Neural progenitor cell (in vitro differentiated cells): ENCODE measurements at regions not wholly inside any gene's neighbourhood (a gene's known extent, or its start where the extent isn't known, plus 50 kb on each side); places are given as distances from the start of the nearest gene placed in this dataset.

Experiments used
- DNase-seq: peaks from one replicate; pipeline ENCODE4 v3.0.0-alpha.2; 2016; ENCODE audit warnings: low spot score
- H2AFZ ChIP-seq: fragments of 200-600 bp; sonication (generic); replicated peaks from 2 replicates; pipeline ENCODE4 v1.6.1; 2016; ENCODE audit warnings: antibody characterized with exemption
- H3F3A ChIP-seq: fragments of 200-600 bp; sonication (generic); 2 replicates; pipeline ENCODE4 v1.6.1; 2016; ENCODE audit warnings: antibody characterized with exemption, low read depth
- H3K27ac ChIP-seq: fragments of 200-600 bp; sonication (generic); 2 replicates; pipeline ENCODE4 v1.5.1; 2016; ENCODE audit warnings: mild to moderate bottlenecking
- H3K27me3 ChIP-seq: fragments of 200-600 bp; sonication (generic); 2 replicates; pipeline ENCODE4 v1.6.1; 2016; ENCODE audit warnings: mild to moderate bottlenecking, moderate library complexity
- H3K36me3 ChIP-seq: fragments of 200-600 bp; sonication (generic); 2 replicates; pipeline ENCODE4 v1.5.1; 2016
- H3K4me1 ChIP-seq: fragments of 200-600 bp; sonication (generic); 2 replicates; pipeline ENCODE4 v1.6.1; 2016; ENCODE audit warnings: mixed run types
- H3K4me2 ChIP-seq: fragments of 200-600 bp; sonication (generic); 2 replicates; pipeline ENCODE4 v1.6.1; 2016
- H3K4me3 ChIP-seq: fragments of 200-600 bp; sonication (generic); 2 replicates; pipeline ENCODE4 v1.5.1; 2016
- H3K79me2 ChIP-seq: fragments of 200-600 bp; sonication (generic); 2 replicates; pipeline ENCODE4 v1.6.1; 2016; ENCODE audit warnings: low read depth
- H3K9ac ChIP-seq: fragments of 200-600 bp; sonication (generic); 2 replicates; pipeline ENCODE4 v1.6.1; 2016
- H3K9me3 ChIP-seq: fragments of 200-600 bp; sonication (generic); 2 replicates; pipeline ENCODE4 v1.5.1; 2016; ENCODE audit warnings: low read depth
- H4K20me1 ChIP-seq: fragments of 200-600 bp; sonication (generic); 2 replicates; pipeline ENCODE4 v1.6.1; 2016; ENCODE audit warnings: low read depth
- H3K27ac Mint-ChIP-seq: 3 replicates; pipeline ENCODE4 v1.8.0; 2021; ENCODE audit warnings: mixed read lengths
- H3K27me3 Mint-ChIP-seq: 2 replicates; pipeline ENCODE4 v1.8.0; 2022; ENCODE audit warnings: low read depth, mild to moderate bottlenecking, inconsistent platforms, moderate library complexity, mixed read lengths; ENCODE audit not compliant: insufficient read depth
- H3K36me3 Mint-ChIP-seq: 3 replicates; pipeline ENCODE4 v1.8.0; 2021; ENCODE audit warnings: mixed read lengths
- H3K4me1 Mint-ChIP-seq: 3 replicates; pipeline ENCODE4 v1.8.0; 2021; ENCODE audit warnings: mixed read lengths
- H3K4me3 Mint-ChIP-seq: 3 replicates; pipeline ENCODE4 v1.8.0; 2021; ENCODE audit warnings: mild to moderate bottlenecking, moderate library complexity, mixed read lengths
- H3K9me3 Mint-ChIP-seq: 3 replicates; pipeline ENCODE4 v1.8.0; 2020; ENCODE audit warnings: mixed read lengths
- EZH2 ChIP-seq: fragments of 200-600 bp; sonication (generic); IDR thresholded peaks from 2 replicates; pipeline ENCODE4 v1.6.1; 2017; ENCODE audit warnings: antibody characterized with exemption, mild to moderate bottlenecking, moderate library complexity
- EZH2phosphoT487 ChIP-seq: fragments of 200-600 bp; sonication (generic); IDR thresholded peaks from 2 replicates; pipeline ENCODE4 v1.6.1; 2017; ENCODE audit warnings: antibody characterized with exemption
- TF ChIP-seq, protein P1 (sequence below): fragments of 200-600 bp; sonication (generic); IDR thresholded peaks from 2 replicates; pipeline ENCODE4 v1.5.1; 2017; ENCODE audit warnings: antibody characterized with exemption, mild to moderate bottlenecking

DNA sequence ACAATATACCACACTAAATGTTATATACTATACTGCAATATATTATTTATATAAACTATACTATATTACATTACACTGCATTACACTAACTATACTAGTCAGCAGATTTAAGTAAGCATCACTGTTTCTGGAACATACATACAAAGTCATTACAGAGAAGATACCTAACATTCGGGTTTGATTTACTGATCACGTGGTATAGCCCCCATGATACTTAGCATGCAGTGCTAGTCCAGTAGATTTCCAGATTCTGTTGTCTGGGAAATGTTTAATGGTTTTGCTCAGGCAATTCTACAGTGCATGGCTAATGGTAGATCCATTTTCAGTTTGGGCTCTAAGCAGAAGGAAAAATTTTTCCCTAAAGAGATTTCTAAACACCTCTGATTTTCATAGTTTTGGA lies 403.7 kb upstream of the TMTC1 start:
- Mint-ChIP-seq H3K4me1 (no peaks in the 10 kb centered on the region), H3K4me3 (no peak overlapping the region), H3K27me3 (peaks cover 2% of the 10 kb centered on the region), H3K9me3 (no peaks in the 10 kb centered on the region), H3K36me3 (no peaks in the 10 kb centered on the region), H3K27ac (no peak overlapping the region)
- Histone ChIP-seq H3K4me2 (no peak overlapping the region), H2AFZ (no peak overlapping the region), H3K27ac (no peak overlapping the region), H3K36me3 (no peaks in the 10 kb centered on the region), H3K9me3 (no peaks in the 10 kb centered on the region), H3K27me3 (no peaks in the 10 kb centered on the region), H3K9ac (no peak overlapping the region), H3F3A (no peaks in the 10 kb centered on the region), H4K20me1 (no peaks in the 10 kb centered on the region), H3K4me1 (peaks cover 5% of the 10 kb centered on the region), H3K79me2 (no peaks in the 10 kb centered on the region), H3K4me3 (no peak overlapping the region)
- TF ChIP-seq EZH2phosphoT487 (no peak), EZH2 (no peak)
- TF ChIP-seq, protein P1, sequence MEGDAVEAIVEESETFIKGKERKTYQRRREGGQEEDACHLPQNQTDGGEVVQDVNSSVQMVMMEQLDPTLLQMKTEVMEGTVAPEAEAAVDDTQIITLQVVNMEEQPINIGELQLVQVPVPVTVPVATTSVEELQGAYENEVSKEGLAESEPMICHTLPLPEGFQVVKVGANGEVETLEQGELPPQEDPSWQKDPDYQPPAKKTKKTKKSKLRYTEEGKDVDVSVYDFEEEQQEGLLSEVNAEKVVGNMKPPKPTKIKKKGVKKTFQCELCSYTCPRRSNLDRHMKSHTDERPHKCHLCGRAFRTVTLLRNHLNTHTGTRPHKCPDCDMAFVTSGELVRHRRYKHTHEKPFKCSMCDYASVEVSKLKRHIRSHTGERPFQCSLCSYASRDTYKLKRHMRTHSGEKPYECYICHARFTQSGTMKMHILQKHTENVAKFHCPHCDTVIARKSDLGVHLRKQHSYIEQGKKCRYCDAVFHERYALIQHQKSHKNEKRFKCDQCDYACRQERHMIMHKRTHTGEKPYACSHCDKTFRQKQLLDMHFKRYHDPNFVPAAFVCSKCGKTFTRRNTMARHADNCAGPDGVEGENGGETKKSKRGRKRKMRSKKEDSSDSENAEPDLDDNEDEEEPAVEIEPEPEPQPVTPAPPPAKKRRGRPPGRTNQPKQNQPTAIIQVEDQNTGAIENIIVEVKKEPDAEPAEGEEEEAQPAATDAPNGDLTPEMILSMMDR: no peak
- no peak for DNase-seq

DNA sequence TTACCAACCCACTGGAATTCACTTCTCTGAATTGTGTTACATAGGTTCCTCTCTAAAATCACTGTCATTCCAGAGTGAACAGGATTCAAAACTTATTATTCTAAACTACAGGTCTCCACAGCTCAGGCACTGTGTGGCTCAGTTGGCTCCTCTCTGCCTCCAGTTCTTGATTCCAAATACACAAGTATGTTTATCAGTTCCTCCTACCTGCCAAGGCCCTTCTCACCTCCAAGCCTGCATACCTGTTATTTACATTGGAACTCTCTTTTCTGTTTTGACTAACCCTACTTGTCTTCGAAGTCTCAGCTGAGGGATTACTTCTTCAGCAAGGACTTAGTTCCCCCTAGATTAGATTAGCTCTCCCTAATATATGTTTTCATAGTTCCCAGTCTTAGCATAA lies 397.6 kb upstream of the TMTC1 start:
- H3K36me3 Mint-ChIP-seq: peaks cover 4% of the 10 kb centered on the region
- no peak overlapping the region for H3K9ac ChIP-seq
- no peaks in the 10 kb centered on the region for H3K36me3 ChIP-seq
- H4K20me1 ChIP-seq: no peaks in the 10 kb centered on the region
- no peak for DNase-seq
- no peak overlapping the region for H2AFZ ChIP-seq
- no peaks in the 10 kb centered on the region for H3F3A ChIP-seq
- H3K9me3 Mint-ChIP-seq: peaks cover 4% of the 10 kb centered on the region
- no peak overlapping the region for H3K4me3 ChIP-seq
- H3K9me3 ChIP-seq: no peaks in the 10 kb centered on the region
- H3K4me3 Mint-ChIP-seq: no peak overlapping the region
- H3K27me3 ChIP-seq: no peaks in the 10 kb centered on the region
- no peak overlapping the region for H3K27ac Mint-ChIP-seq
- no peak overlapping the region for H3K4me2 ChIP-seq
- TF ChIP-seq EZH2phosphoT487 (no peak), EZH2 (no peak)
- TF ChIP-seq, protein P1: no peak
- H3K27ac ChIP-seq: no peak overlapping the region
- no peaks in the 10 kb centered on the region for H3K4me1 Mint-ChIP-seq
- no peaks in the 10 kb centered on the region for H3K4me1 ChIP-seq
- no peaks in the 10 kb centered on the region for H3K79me2 ChIP-seq
- H3K27me3 Mint-ChIP-seq: peaks cover 2% of the 10 kb centered on the region

DNA sequence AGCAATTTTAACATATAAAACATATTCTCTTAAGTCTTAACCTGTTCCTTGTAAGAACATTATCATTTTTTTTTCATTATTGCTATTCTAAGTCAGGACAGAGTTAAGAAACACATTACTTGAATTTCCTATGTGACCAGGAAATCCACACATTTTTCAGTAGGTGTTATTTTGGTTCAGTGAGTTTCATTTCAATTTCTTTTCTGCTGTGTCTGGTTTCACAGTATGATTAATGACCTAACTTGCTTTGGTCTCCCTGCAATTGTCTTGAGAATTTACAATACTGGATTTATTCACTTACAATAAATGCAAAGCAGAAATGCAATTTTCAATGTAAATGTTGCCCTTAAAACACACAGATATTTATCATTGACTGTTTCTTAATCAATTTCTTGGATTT lies 396.9 kb upstream of the TMTC1 start:
- no peak for DNase-seq
- Histone ChIP-seq H3F3A (no peaks in the 10 kb centered on the region), H3K4me1 (no peaks in the 10 kb centered on the region), H3K4me2 (no peak overlapping the region), H4K20me1 (no peaks in the 10 kb centered on the region), H3K79me2 (no peaks in the 10 kb centered on the region), H3K4me3 (no peak overlapping the region), H3K9ac (no peak overlapping the region), H3K27me3 (no peaks in the 10 kb centered on the region), H3K36me3 (no peaks in the 10 kb centered on the region), H2AFZ (no peak overlapping the region), H3K27ac (no peak overlapping the region), H3K9me3 (no peaks in the 10 kb centered on the region)
- Mint-ChIP-seq H3K27me3 (peaks cover 2% of the 10 kb centered on the region), H3K4me3 (no peak overlapping the region), H3K27ac (no peak overlapping the region), H3K4me1 (no peaks in the 10 kb centered on the region), H3K9me3 (peaks cover 4% of the 10 kb centered on the region), H3K36me3 (peaks cover 4% of the 10 kb centered on the region)
- TF ChIP-seq EZH2phosphoT487 (no peak), EZH2 (no peak)
- TF ChIP-seq, protein P1: no peak
